H1 (cell line): ENCODE measurements at regions not wholly inside any gene's neighbourhood (a gene's known extent, or its start where the extent isn't known, plus 50 kb on each side); places are given as distances from the start of the nearest gene placed in this dataset.

Experiments used
- CTCF ChIA-PET: fragments of 300-600 bp; sonication (Branson Sonifier 250); formaldehyde crosslinking; loops from one replicate; lab custom pipeline; 2021; ENCODE audit not compliant: partially characterized antibody; lab: Charles Lee
- POLR2A ChIA-PET: fragments of 300-600 bp; sonication (Branson Sonifier 250); formaldehyde crosslinking; loops from one replicate; lab custom pipeline; 2021; ENCODE audit warnings: inconsistent platforms; ENCODE audit not compliant: partially characterized antibody; lab: Charles Lee
- DNase-seq, 2 experiments: peaks; one replicate each; pipeline versions ENCODE4 v3.0.0 to v3.0.0-alpha.2; 2010 to 2022; ENCODE audit warnings: low spot score in 2 of 2, low read depth in 1 of 2, mixed read lengths in 1 of 2
- FAIRE-seq: peaks from 2 replicates; lab custom pipeline; 2011; peaks lifted over from hg19 to GRCh38; lab: Jason Lieb, UNC
- H2AFZ ChIP-seq: 2 replicates; pipeline ENCODE4 v1.8.1; 2012; ENCODE audit warnings: low read length, inconsistent platforms
- H2AK5ac ChIP-seq: 2 replicates; pipeline ENCODE4 v1.6.1; 2013; ENCODE audit warnings: low read depth, low read length
- H2BK120ac ChIP-seq: replicated peaks from 2 replicates; pipeline ENCODE3; 2013; ENCODE audit warnings: low read depth, low read length, inconsistent platforms
- H2BK12ac ChIP-seq: 2 replicates; pipeline ENCODE4 v1.6.1; 2013; ENCODE audit warnings: low read depth, low read length
- H2BK15ac ChIP-seq: 2 replicates; pipeline ENCODE4 v1.6.1; 2013; ENCODE audit warnings: low read length
- H2BK20ac ChIP-seq: 2 replicates; pipeline ENCODE4 v1.6.1; 2013; ENCODE audit warnings: low read length
- H2BK5ac ChIP-seq: 2 replicates; pipeline ENCODE4 v1.6.1; 2013; ENCODE audit warnings: low read depth, low read length
- H3K14ac ChIP-seq: 2 replicates; pipeline ENCODE4 v1.6.1; 2013; ENCODE audit warnings: inconsistent platforms; ENCODE audit not compliant: insufficient read length
- H3K18ac ChIP-seq: 2 replicates; pipeline ENCODE4 v1.6.1; 2013; ENCODE audit warnings: low read length; ENCODE audit errors: extremely low read depth
- H3K23ac ChIP-seq: 2 replicates; pipeline ENCODE4 v1.6.1; 2013; ENCODE audit warnings: inconsistent platforms; ENCODE audit not compliant: insufficient read length
- H3K23me2 ChIP-seq: 2 replicates; pipeline ENCODE4 v1.6.1; 2013; ENCODE audit warnings: low read depth, low read length
- H3K27ac ChIP-seq: 2 replicates; pipeline ENCODE4 v1.6.1; 2011; ENCODE audit warnings: low read depth, low read length, inconsistent platforms
- H3K27me3 ChIP-seq, 4 experiments: replicated peaks in 1 of 4; 1 replicate in 1 of 4; 2 replicates in 3 of 4; pipeline versions ENCODE4 v1.6.1 to v1.8.1; 2011 to 2013; ENCODE audit warnings: low read length in 3 of 4, mild to moderate bottlenecking in 3 of 4, inconsistent platforms in 2 of 4, mixed read lengths in 2 of 4, moderate library complexity in 1 of 4; ENCODE audit not compliant: control insufficient read depth in 3 of 4, insufficient read depth in 3 of 4; ENCODE audit errors: extremely low read depth in 1 of 4
- H3K36me3 ChIP-seq, 4 experiments: 2 replicates each; pipeline versions ENCODE4 v1.6.1 to v1.8.1; 2011 to 2013; ENCODE audit warnings: mild to moderate bottlenecking in 4 of 4, low read length in 3 of 4, moderate library complexity in 2 of 4, control low read depth in 1 of 4, inconsistent platforms in 1 of 4; ENCODE audit not compliant: insufficient read depth in 4 of 4, control insufficient read depth in 2 of 4
- H3K4ac ChIP-seq: replicated peaks from 2 replicates; pipeline ENCODE3; 2013; ENCODE audit warnings: low read length, low read depth, mixed read lengths, inconsistent platforms; ENCODE audit not compliant: insufficient read length
- H3K4me1 ChIP-seq, 4 experiments: replicated peaks in 1 of 4; 1 replicate in 1 of 4; 2 replicates in 3 of 4; pipeline versions ENCODE4 v1.6.1 to v1.8.1; 2011 to 2013; ENCODE audit warnings: low read length in 3 of 4, inconsistent platforms in 2 of 4, mixed read lengths in 1 of 4; ENCODE audit not compliant: insufficient read depth in 4 of 4, control insufficient read depth in 3 of 4
- H3K4me2 ChIP-seq, 2 experiments: 2 replicates each; pipeline versions ENCODE4 v1.6.1 to v1.8.1; 2011 to 2013; ENCODE audit warnings: low read depth in 2 of 2, low read length in 2 of 2, control low read depth in 1 of 2, inconsistent platforms in 1 of 2, mild to moderate bottlenecking in 1 of 2; ENCODE audit not compliant: insufficient read depth in 1 of 2
- H3K4me3 ChIP-seq, 4 experiments: fragments of 200-600, 300-600 bp in 1 of 4; sonication (generic), shearing (Covaris generic), sonication (Bioruptor Twin) in 1 of 4; 2 replicates each; pipeline versions ENCODE4 v1.5.1 to v1.8.1; 2011 to 2016; ENCODE audit warnings: low read length in 4 of 4, low read depth in 3 of 4, control low read depth in 2 of 4, inconsistent platforms in 2 of 4, mild to moderate bottlenecking in 2 of 4, mixed read lengths in 1 of 4, moderate library complexity in 1 of 4; ENCODE audit not compliant: insufficient read depth in 2 of 4; ENCODE audit errors: extremely low read depth in 1 of 4
- H3K56ac ChIP-seq: replicated peaks from 2 replicates; pipeline ENCODE3; 2013; ENCODE audit warnings: low read depth, mild to moderate bottlenecking, mixed read lengths, low read length, inconsistent platforms; ENCODE audit not compliant: insufficient read length
- H3K79me1 ChIP-seq: 2 replicates; pipeline ENCODE4 v1.6.1; 2013; ENCODE audit warnings: low read depth, low read length, control low read depth
- H3K79me2 ChIP-seq, 2 experiments: 2 replicates each; pipeline versions ENCODE4 v1.6.1 to v1.8.1; 2012 to 2013; ENCODE audit warnings: low read length in 2 of 2, mild to moderate bottlenecking in 2 of 2, inconsistent platforms in 1 of 2; ENCODE audit not compliant: insufficient read depth in 2 of 2, control insufficient read depth in 1 of 2
- H3K9ac ChIP-seq, 4 experiments: replicated peaks in 1 of 4; 1 replicate in 1 of 4; 2 replicates in 3 of 4; pipeline versions ENCODE4 v1.6.1 to v1.8.1; 2011 to 2013; ENCODE audit warnings: low read depth in 3 of 4, low read length in 3 of 4, control low read depth in 2 of 4, mild to moderate bottlenecking in 2 of 4, moderate library complexity in 2 of 4, inconsistent platforms in 1 of 4; ENCODE audit errors: extremely low read depth in 1 of 4
- H3K9me3 ChIP-seq, 2 experiments: 2 replicates each; pipeline versions ENCODE4 v1.6.1 to v1.8.1; 2012 to 2013; ENCODE audit warnings: mild to moderate bottlenecking in 2 of 2, moderate library complexity in 2 of 2, control low read depth in 1 of 2, inconsistent platforms in 1 of 2, low read depth in 1 of 2, low read length in 1 of 2, mixed read lengths in 1 of 2; ENCODE audit not compliant: insufficient read depth in 2 of 2
- H4K20me1 ChIP-seq, 2 experiments: replicated peaks in 1 of 2; 2 replicates each; pipeline versions ENCODE3 to v1.8.1; 2011 to 2013; ENCODE audit warnings: inconsistent platforms in 2 of 2, low read length in 2 of 2, mild to moderate bottlenecking in 1 of 2; ENCODE audit not compliant: insufficient read depth in 2 of 2, control insufficient read depth in 1 of 2
- H4K5ac ChIP-seq: 2 replicates; pipeline ENCODE4 v1.6.1; 2013; ENCODE audit warnings: low read length, low read depth, mixed read lengths, inconsistent platforms; ENCODE audit not compliant: insufficient read length
- H4K8ac ChIP-seq: 2 replicates; pipeline ENCODE4 v1.8.0; 2013; ENCODE audit warnings: mild to moderate bottlenecking, moderate library complexity, low read length, inconsistent platforms; ENCODE audit not compliant: insufficient read depth; ENCODE audit errors: extremely low read depth
- H4K91ac ChIP-seq: replicated peaks from 2 replicates; pipeline ENCODE3; 2013; ENCODE audit warnings: low read length, mixed read lengths, inconsistent platforms; ENCODE audit not compliant: insufficient read length
- BRCA1 ChIP-seq: IDR thresholded peaks from 2 replicates; pipeline ENCODE4 v1.6.1; 2012; ENCODE audit warnings: low read depth, low read length, improper control_type of control experiment
- CBX5 ChIP-seq: fragments of 300-800, 300-1000 bp; sonication (generic); IDR thresholded peaks from 2 replicates; pipeline ENCODE4 v1.7.1; 2016; ENCODE audit warnings: antibody characterized with exemption, low read length, low read depth
- CTBP2 ChIP-seq: IDR thresholded peaks from 2 replicates; pipeline ENCODE4 v1.7.0; 2011; ENCODE audit warnings: borderline replicate concordance, mild to moderate bottlenecking, moderate library complexity, mixed read lengths, low read length; ENCODE audit not compliant: insufficient read depth, insufficient read length
- EP300 ChIP-seq, 2 experiments: IDR thresholded peaks; 1 replicate in 1 of 2; 2 replicates in 1 of 2; pipeline ENCODE4 v1.6.1; 2011 to 2012; ENCODE audit warnings: low read depth in 2 of 2, low read length in 2 of 2, mild to moderate bottlenecking in 2 of 2, borderline replicate concordance in 1 of 2, inconsistent platforms in 1 of 2, moderate library complexity in 1 of 2
- MAFK ChIP-seq: IDR thresholded peaks from 2 replicates; pipeline ENCODE4 v1.6.1; 2012; ENCODE audit warnings: low read depth, mild to moderate bottlenecking, improper control_type of control experiment, low read length
- NANOG ChIP-seq: IDR thresholded peaks from 2 replicates; pipeline ENCODE4 v1.6.1; 2011; ENCODE audit warnings: low read length, low read depth, mild to moderate bottlenecking, inconsistent platforms; ENCODE audit not compliant: insufficient read depth, poor library complexity, severe bottlenecking
- SRF ChIP-seq: IDR thresholded peaks from 2 replicates; pipeline ENCODE4 v1.6.1; 2011; ENCODE audit warnings: mild to moderate bottlenecking, low read depth, low read length, moderate library complexity
- TCF12 ChIP-seq: IDR thresholded peaks from 2 replicates; pipeline ENCODE4 v1.6.1; 2011; ENCODE audit warnings: low read depth, mild to moderate bottlenecking, low read length
- USF2 ChIP-seq: IDR thresholded peaks from 2 replicates; pipeline ENCODE4 v1.6.1; 2011; ENCODE audit warnings: low read length, improper control_type of control experiment

GRCh38 chr4:100827756-100828155, 309.9 kb upstream of the EMCN start:
- Histone ChIP-seq H2BK15ac (no peak overlapping the region), H3K4ac (no peak overlapping the region), H3K56ac (no peak overlapping the region), H3K27me3 (no peaks in the 10 kb centered on the region), H3K23me2 (no peaks in the 10 kb centered on the region), H2AFZ (no peak overlapping the region), H3K4me2 (no peak overlapping the region), H2BK120ac (no peak overlapping the region), H3K23ac (no peak overlapping the region), H3K79me2 (no peaks in the 10 kb centered on the region), H4K91ac (no peak overlapping the region), H3K14ac (no peak overlapping the region), H3K79me1 (no peaks in the 10 kb centered on the region), H3K18ac (no peak overlapping the region), H2BK5ac (no peak overlapping the region), H3K4me3 (no peak overlapping the region), H4K8ac (no peak overlapping the region), H4K20me1 (no peaks in the 10 kb centered on the region), H3K9me3 (peaks cover 4 to 6% of the 10 kb centered on the region in 2 experiments; a peak in 2 of 4 replicates), H3K27ac (no peak overlapping the region), H2BK20ac (no peak overlapping the region), H3K4me1 (peaks cover 0 to 4% (median 0%) of the 10 kb centered on the region in 4 experiments; a peak in 2 of 7 replicates), H3K36me3 (no peaks in the 10 kb centered on the region; a peak in 1 of 8 replicates), H4K5ac (no peak overlapping the region), H2BK12ac (no peak overlapping the region), H2AK5ac (no peak overlapping the region), H3K9ac (no peak overlapping the region)
- ChIA-PET POLR2A (no interaction called here), CTCF (no interaction called here)
- DNase-seq (no peak), FAIRE-seq (no peak)
- TF ChIP-seq SRF (no peak), USF2 (no peak), CBX5 (no peak), MAFK (no peak), TCF12 (no peak), EP300 (IDR thresholded peaks at IDR 0.05; ENCODE audit: borderline replicate concordance in 1 of 2, low read depth in 2 of 2, low read length in 2 of 2) (no peak), BRCA1 (no peak), NANOG (no peak), CTBP2 (no peak)
